HEK293 (cell line): ENCODE measurements at regions not wholly inside any gene's neighbourhood (a gene's known extent, or its start where the extent isn't known, plus 50 kb on each side); places are given as distances from the start of the nearest gene placed in this dataset.

Experiments used
- CTCF ChIA-PET: fragments of 350-600 bp; formaldehyde crosslinking; extraction: SDS; loops from one replicate; lab custom pipeline; 2021; ENCODE audit warnings: antibody characterized with exemption; lab: Yijun Ruan, JAX
- POLR2A ChIA-PET: fragments of 300-600 bp; formaldehyde crosslinking; extraction: SDS; loops from one replicate; lab custom pipeline; 2020; ENCODE audit warnings: antibody characterized with exemption, inconsistent platforms; lab: Yijun Ruan, JAX
- H3K27ac ChIP-seq: fragments of 200-500 bp; sonication (Bioruptor generic); 2 replicates; pipeline ENCODE4 v1.5.1; 2014; ENCODE audit warnings: low read depth, low read length, control low read depth, inconsistent platforms; ENCODE audit errors: extremely low read depth
- H3K36me3 ChIP-seq, 2 experiments: fragments of 200-500 bp in 1 of 2; sonication (Bioruptor generic) in 1 of 2; 1 replicate in 1 of 2; 2 replicates in 1 of 2; pipeline ENCODE4 v1.5.1; 2014 to 2017; ENCODE audit warnings: inconsistent platforms in 2 of 2, low read length in 2 of 2; ENCODE audit not compliant: control insufficient read depth in 2 of 2, insufficient read depth in 1 of 2
- H3K4me1 ChIP-seq: fragments of 200-500 bp; sonication (Bioruptor generic); 2 replicates; pipeline ENCODE4 v1.5.1; 2014; ENCODE audit warnings: mild to moderate bottlenecking, low read length, inconsistent platforms; ENCODE audit not compliant: control insufficient read depth, insufficient read depth
- H3K4me3 ChIP-seq: 2 replicates; pipeline ENCODE4 v1.5.1; 2011; ENCODE audit warnings: low read depth, mild to moderate bottlenecking, control low read depth, low read length, moderate library complexity
- H3K9me3 ChIP-seq: fragments of 200-500 bp; sonication (Bioruptor generic); 2 replicates; pipeline ENCODE4 v1.5.1; 2014; ENCODE audit warnings: low read depth, low read length, inconsistent platforms; ENCODE audit not compliant: control insufficient read depth, insufficient read depth
- GFI1B ChIP-seq: fragments of 450-650 bp; formaldehyde crosslinking; IDR thresholded peaks from 2 replicates; pipeline ENCODE4 v1.5.1; 2016; ENCODE audit warnings: missing biosample characterization, missing genetic modification characterization
- HOXD13 ChIP-seq: sonication (generic); formaldehyde crosslinking; IDR thresholded peaks from 2 replicates; pipeline ENCODE4 v1.8.0; 2022; ENCODE audit warnings: missing genetic modification reagents, borderline replicate concordance
- OSR2 ChIP-seq: fragments of 450-650 bp; formaldehyde crosslinking; IDR thresholded peaks from 2 replicates; pipeline ENCODE4 v1.5.1; 2016; ENCODE audit warnings: missing biosample characterization, missing genetic modification characterization
- RBAK ChIP-seq: fragments of 450-650 bp; formaldehyde crosslinking; IDR thresholded peaks from 2 replicates; pipeline ENCODE4 v1.5.1; 2016; ENCODE audit warnings: missing biosample characterization, missing genetic modification characterization
- SETDB1 ChIP-seq: IDR thresholded peaks from one replicate; pipeline ENCODE4 v1.6.1; 2017; ENCODE audit warnings: mild to moderate bottlenecking, low read length, moderate library complexity, mixed read lengths; ENCODE audit not compliant: insufficient read length
- WT1 ChIP-seq: fragments of 450-650 bp; formaldehyde crosslinking; IDR thresholded peaks from 2 replicates; pipeline ENCODE4 v1.5.1; 2016; ENCODE audit warnings: missing biosample characterization, missing genetic modification characterization
- ZBTB21 ChIP-seq: fragments of 450-650 bp; formaldehyde crosslinking; IDR thresholded peaks from 2 replicates; pipeline ENCODE4 v1.5.1; 2017; ENCODE audit warnings: missing biosample characterization, missing genetic modification characterization
- ZNF19 ChIP-seq: fragments of 450-650 bp; formaldehyde crosslinking; IDR thresholded peaks from 2 replicates; pipeline ENCODE4; 2016; ENCODE audit warnings: missing biosample characterization, missing genetic modification characterization, low read depth
- ZNF23 ChIP-seq: fragments of 450-650 bp; formaldehyde crosslinking; IDR thresholded peaks from 2 replicates; pipeline ENCODE4 v1.5.1; 2016; ENCODE audit warnings: missing biosample characterization, missing genetic modification characterization, borderline replicate concordance
- ZNF324 ChIP-seq: fragments of 450-650 bp; formaldehyde crosslinking; IDR thresholded peaks from 2 replicates; pipeline ENCODE4 v1.5.1; 2016; ENCODE audit warnings: missing biosample characterization, missing genetic modification characterization
- ZNF394 ChIP-seq: fragments of 450-650 bp; formaldehyde crosslinking; IDR thresholded peaks from 2 replicates; pipeline ENCODE4 v1.5.1; 2016; ENCODE audit warnings: missing biosample characterization, missing genetic modification characterization, mild to moderate bottlenecking, moderate library complexity, borderline replicate concordance
- ZNF404 ChIP-seq: fragments of 450-650 bp; formaldehyde crosslinking; IDR thresholded peaks from 2 replicates; pipeline ENCODE4 v1.5.1; 2017; ENCODE audit warnings: missing biosample characterization, missing genetic modification characterization
- ZNF501 ChIP-seq: fragments of 450-650 bp; formaldehyde crosslinking; IDR thresholded peaks from 2 replicates; pipeline ENCODE4 v1.5.1; 2016; ENCODE audit warnings: missing biosample characterization, missing genetic modification characterization
- ZNF585B ChIP-seq: fragments of 450-650 bp; formaldehyde crosslinking; IDR thresholded peaks from 2 replicates; pipeline ENCODE4 v1.5.1; 2016; ENCODE audit warnings: missing biosample characterization, missing genetic modification characterization
- ZNF701 ChIP-seq: fragments of 450-650 bp; formaldehyde crosslinking; IDR thresholded peaks from 2 replicates; pipeline ENCODE4 v1.5.1; 2016; ENCODE audit warnings: missing biosample characterization, missing genetic modification characterization
- TF ChIP-seq, protein P1 (sequence below): fragments of 450-650 bp; formaldehyde crosslinking; IDR thresholded peaks from 2 replicates; pipeline ENCODE4 v1.5.1; 2016; ENCODE audit warnings: missing biosample characterization, missing genetic modification characterization
- TF ChIP-seq, protein P2 (sequence below): fragments of 450-650 bp; formaldehyde crosslinking; optimal IDR thresholded peaks from 2 replicates; pipeline ENCODE3; 2016; ENCODE audit warnings: missing biosample characterization, mild to moderate bottlenecking, missing genetic modification characterization
- TF ChIP-seq, protein P3 (sequence below): fragments of 450-650 bp; formaldehyde crosslinking; IDR thresholded peaks from 2 replicates; pipeline ENCODE4 v1.5.1; 2016; ENCODE audit warnings: missing biosample characterization, missing genetic modification characterization
- TF ChIP-seq, protein P4 (sequence below): fragments of 450-650 bp; formaldehyde crosslinking; IDR thresholded peaks from 2 replicates; pipeline ENCODE4 v1.5.1; 2016; ENCODE audit warnings: missing biosample characterization, missing genetic modification characterization
- TF ChIP-seq, protein P5 (sequence below): fragments of 450-650 bp; formaldehyde crosslinking; IDR thresholded peaks from 2 replicates; pipeline ENCODE4 v1.5.1; 2016; ENCODE audit warnings: missing biosample characterization, missing genetic modification characterization
- TF ChIP-seq, protein P6 (sequence below): fragments of 450-650 bp; formaldehyde crosslinking; conservative IDR thresholded peaks from 2 replicates; pipeline ENCODE4 v1.5.1; 2016; ENCODE audit warnings: low read depth, missing biosample characterization, missing genetic modification characterization

DNA sequence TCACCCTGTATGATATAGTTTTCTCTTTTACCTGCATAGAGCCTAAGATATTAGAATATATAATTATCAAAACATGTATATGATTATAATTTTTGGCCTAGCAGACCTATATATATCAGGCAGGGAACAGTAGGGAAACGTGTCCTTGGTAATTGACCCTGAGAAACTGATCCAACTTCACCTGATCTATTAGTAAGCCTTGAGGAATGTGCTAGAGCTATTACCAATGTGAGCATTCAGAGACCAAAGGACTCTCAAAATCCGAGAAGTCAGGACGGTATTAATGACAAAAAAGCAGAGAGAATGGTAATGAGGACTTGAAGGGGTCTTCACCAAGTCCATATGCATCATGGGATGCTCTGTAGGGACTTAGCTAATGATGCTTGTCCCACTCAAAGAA lies 571.9 kb downstream of the CPS1 start:
- Histone ChIP-seq H3K4me3 (no peak overlapping the region), H3K36me3 (no peaks in the 10 kb centered on the region), H3K27ac (no peak overlapping the region), H3K9me3 (no peaks in the 10 kb centered on the region), H3K4me1 (no peaks in the 10 kb centered on the region)
- TF ChIP-seq ZNF324 (no peak), ZNF501 (no peak), RBAK (tag by site-specific recombination) (no peak), ZNF404 (tag by site-specific recombination) (no peak), ZNF394 (tag by site-specific recombination) (no peak)
- TF ChIP-seq, protein P1, sequence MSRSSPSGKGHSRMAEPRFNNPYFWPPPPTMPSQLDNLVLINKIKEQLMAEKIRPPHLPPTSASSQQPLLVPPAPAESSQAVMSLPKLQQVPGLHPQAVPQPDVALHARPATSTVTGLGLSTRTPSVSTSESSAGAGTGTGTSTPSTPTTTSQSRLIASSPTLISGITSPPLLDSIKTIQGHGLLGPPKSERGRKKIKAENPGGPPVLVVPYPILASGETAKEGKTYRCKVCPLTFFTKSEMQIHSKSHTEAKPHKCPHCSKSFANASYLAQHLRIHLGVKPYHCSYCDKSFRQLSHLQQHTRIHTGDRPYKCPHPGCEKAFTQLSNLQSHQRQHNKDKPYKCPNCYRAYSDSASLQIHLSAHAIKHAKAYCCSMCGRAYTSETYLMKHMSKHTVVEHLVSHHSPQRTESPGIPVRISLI (tag by site-specific recombination) = no peak
- TF ChIP-seq, protein P2, sequence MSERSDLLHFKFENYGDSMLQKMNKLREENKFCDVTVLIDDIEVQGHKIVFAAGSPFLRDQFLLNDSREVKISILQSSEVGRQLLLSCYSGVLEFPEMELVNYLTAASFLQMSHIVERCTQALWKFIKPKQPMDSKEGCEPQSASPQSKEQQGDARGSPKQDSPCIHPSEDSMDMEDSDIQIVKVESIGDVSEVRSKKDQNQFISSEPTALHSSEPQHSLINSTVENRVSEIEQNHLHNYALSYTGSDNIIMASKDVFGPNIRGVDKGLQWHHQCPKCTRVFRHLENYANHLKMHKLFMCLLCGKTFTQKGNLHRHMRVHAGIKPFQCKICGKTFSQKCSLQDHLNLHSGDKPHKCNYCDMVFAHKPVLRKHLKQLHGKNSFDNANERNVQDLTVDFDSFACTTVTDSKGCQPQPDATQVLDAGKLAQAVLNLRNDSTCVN (tag by site-specific recombination) = no peak
- POLR2A ChIA-PET = no interaction called here
- CTCF ChIA-PET = interaction anchor here (1.0 to 1.5 kb wide), 2 partner anchors 29 to 38 kb away, joined by 3 to 5 read pairs; no protein-coding TSS in a partner anchor

DNA sequence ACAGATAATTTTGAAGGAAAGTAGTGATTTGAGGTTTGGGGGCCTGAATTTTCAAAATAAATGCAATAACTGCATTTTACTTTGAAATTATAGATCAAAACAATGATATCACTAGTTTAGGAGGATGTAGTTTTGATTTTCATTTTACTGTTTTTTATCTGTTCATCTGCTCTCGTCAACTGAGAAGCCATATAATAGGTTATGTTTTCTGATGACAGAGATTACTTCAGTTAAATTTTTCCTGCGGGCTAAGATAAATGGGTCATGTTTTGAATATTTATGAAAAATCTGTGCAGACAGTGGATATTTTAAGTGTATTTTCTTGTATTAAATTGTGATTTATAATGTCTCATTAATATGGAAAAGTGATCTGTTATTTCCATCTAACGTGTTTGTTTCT lies 573.4 kb downstream of the CPS1 start:
- no peaks in the 10 kb centered on the region for H3K9me3 ChIP-seq
- POLR2A ChIA-PET = no interaction called here
- CTCF ChIA-PET = no interaction called here

DNA sequence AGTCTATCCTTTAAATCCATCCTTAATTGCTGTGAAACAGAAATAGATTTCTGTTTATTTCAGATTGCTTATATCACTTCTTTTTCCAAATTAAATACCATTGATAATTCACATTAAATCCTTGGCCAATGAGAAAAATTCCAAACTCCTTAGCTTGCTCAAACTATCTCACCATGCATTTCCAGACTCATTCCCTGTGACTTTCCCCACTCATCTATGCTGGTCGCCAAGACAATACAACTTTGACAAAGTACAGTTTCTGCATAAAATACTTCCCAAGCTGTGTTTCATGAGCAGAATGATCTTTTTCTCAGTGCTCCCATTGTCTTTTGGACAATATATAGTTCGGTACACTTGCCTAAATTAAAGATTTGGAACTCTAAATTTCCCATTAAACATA lies 575.6 kb downstream of the CPS1 start:
- Histone ChIP-seq H3K36me3 (no peaks in the 10 kb centered on the region), H3K27ac (no peak overlapping the region), H3K9me3 (no peaks in the 10 kb centered on the region), H3K4me3 (no peak overlapping the region), H3K4me1 (no peaks in the 10 kb centered on the region)
- ChIA-PET CTCF (interaction anchor here (1.5 kb wide), 1 partner anchor 26 kb away, joined by 3 read pairs; no protein-coding TSS in a partner anchor), POLR2A (no interaction called here)
- TF ChIP-seq ZBTB21 (tag by site-specific recombination) = no peak
- TF ChIP-seq GFI1B (tag by site-specific recombination) = no peak
- TF ChIP-seq HOXD13 (CRISPR knock-in tag) = no peak
- no peak for TF ChIP-seq ZNF23
- TF ChIP-seq, protein P3, sequence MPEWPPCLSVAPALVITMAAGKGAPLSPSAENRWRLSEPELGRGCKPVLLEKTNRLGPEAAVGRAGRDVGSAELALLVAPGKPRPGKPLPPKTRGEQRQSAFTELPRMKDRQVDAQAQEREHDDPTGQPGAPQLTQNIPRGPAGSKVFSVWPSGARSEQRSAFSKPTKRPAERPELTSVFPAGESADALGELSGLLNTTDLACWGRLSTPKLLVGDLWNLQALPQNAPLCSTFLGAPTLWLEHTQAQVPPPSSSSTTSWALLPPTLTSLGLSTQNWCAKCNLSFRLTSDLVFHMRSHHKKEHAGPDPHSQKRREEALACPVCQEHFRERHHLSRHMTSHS (tag by site-specific recombination) = no peak
- TF ChIP-seq, protein P4, sequence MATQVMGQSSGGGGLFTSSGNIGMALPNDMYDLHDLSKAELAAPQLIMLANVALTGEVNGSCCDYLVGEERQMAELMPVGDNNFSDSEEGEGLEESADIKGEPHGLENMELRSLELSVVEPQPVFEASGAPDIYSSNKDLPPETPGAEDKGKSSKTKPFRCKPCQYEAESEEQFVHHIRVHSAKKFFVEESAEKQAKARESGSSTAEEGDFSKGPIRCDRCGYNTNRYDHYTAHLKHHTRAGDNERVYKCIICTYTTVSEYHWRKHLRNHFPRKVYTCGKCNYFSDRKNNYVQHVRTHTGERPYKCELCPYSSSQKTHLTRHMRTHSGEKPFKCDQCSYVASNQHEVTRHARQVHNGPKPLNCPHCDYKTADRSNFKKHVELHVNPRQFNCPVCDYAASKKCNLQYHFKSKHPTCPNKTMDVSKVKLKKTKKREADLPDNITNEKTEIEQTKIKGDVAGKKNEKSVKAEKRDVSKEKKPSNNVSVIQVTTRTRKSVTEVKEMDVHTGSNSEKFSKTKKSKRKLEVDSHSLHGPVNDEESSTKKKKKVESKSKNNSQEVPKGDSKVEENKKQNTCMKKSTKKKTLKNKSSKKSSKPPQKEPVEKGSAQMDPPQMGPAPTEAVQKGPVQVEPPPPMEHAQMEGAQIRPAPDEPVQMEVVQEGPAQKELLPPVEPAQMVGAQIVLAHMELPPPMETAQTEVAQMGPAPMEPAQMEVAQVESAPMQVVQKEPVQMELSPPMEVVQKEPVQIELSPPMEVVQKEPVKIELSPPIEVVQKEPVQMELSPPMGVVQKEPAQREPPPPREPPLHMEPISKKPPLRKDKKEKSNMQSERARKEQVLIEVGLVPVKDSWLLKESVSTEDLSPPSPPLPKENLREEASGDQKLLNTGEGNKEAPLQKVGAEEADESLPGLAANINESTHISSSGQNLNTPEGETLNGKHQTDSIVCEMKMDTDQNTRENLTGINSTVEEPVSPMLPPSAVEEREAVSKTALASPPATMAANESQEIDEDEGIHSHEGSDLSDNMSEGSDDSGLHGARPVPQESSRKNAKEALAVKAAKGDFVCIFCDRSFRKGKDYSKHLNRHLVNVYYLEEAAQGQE (tag by site-specific recombination) = no peak
- TF ChIP-seq SETDB1 = no peak

More for the DNA sequence above, 573.4 kb downstream of the CPS1 start:
- no peak overlapping the region for H3K4me3 ChIP-seq
- no peak for TF ChIP-seq WT1
- no peak for TF ChIP-seq OSR2 (tag by site-specific recombination)
- TF ChIP-seq, protein P5, sequence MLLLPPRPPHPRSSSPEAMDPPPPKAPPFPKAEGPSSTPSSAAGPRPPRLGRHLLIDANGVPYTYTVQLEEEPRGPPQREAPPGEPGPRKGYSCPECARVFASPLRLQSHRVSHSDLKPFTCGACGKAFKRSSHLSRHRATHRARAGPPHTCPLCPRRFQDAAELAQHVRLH (tag by site-specific recombination) = no peak
- no peak for TF ChIP-seq ZNF585B (tag by site-specific recombination)
- TF ChIP-seq ZNF701 (tag by site-specific recombination) = no peak
- TF ChIP-seq ZNF394 (tag by site-specific recombination) = no peak
- TF ChIP-seq, protein P6, sequence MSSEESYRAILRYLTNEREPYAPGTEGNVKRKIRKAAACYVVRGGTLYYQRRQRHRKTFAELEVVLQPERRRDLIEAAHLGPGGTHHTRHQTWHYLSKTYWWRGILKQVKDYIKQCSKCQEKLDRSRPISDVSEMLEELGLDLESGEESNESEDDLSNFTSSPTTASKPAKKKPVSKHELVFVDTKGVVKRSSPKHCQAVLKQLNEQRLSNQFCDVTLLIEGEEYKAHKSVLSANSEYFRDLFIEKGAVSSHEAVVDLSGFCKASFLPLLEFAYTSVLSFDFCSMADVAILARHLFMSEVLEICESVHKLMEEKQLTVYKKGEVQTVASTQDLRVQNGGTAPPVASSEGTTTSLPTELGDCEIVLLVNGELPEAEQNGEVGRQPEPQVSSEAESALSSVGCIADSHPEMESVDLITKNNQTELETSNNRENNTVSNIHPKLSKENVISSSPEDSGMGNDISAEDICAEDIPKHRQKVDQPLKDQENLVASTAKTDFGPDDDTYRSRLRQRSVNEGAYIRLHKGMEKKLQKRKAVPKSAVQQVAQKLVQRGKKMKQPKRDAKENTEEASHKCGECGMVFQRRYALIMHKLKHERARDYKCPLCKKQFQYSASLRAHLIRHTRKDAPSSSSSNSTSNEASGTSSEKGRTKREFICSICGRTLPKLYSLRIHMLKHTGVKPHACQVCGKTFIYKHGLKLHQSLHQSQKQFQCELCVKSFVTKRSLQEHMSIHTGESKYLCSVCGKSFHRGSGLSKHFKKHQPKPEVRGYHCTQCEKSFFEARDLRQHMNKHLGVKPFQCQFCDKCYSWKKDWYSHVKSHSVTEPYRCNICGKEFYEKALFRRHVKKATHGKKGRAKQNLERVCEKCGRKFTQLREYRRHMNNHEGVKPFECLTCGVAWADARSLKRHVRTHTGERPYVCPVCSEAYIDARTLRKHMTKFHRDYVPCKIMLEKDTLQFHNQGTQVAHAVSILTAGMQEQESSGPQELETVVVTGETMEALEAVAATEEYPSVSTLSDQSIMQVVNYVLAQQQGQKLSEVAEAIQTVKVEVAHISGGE = no peak
- no peak for TF ChIP-seq ZNF19 (tag by site-specific recombination)
- no peak overlapping the region for H3K27ac ChIP-seq
- H3K36me3 ChIP-seq = no peaks in the 10 kb centered on the region
- H3K4me1 ChIP-seq = no peaks in the 10 kb centered on the region
